ENCODE measurements at regions not wholly inside any gene's neighbourhood (a gene's known extent, or its start where the extent isn't known, plus 50 kb on each side); places are given as distances from the start of the nearest gene placed in this dataset.

GRCh38 chr6:23176883-23177282, 607.5 kb downstream of the HDGFL1 start:
- no peak overlapping the region for H3K4me3 Mint-ChIP-seq (ENCODE audit: low read depth)
- DNase-seq (ENCODE audit: low spot score, unreplicated experiment) = no peak
- peaks cover 18% of the 10 kb centered on the region for H3K4me1 Mint-ChIP-seq (ENCODE audit: low read depth)
- no peaks in the 10 kb centered on the region for H3K27me3 Mint-ChIP-seq
- no peaks in the 10 kb centered on the region for H3K36me3 Mint-ChIP-seq (ENCODE audit: insufficient read depth)
- no peak for TF ChIP-seq CTCF (IDR thresholded peaks at IDR 0.05; ENCODE audit: unreplicated experiment)
- peaks cover 9% of the 10 kb centered on the region for H3K9me3 Mint-ChIP-seq (ENCODE audit: low read depth)
- no peak overlapping the region for H3K27ac Mint-ChIP-seq

DNA sequence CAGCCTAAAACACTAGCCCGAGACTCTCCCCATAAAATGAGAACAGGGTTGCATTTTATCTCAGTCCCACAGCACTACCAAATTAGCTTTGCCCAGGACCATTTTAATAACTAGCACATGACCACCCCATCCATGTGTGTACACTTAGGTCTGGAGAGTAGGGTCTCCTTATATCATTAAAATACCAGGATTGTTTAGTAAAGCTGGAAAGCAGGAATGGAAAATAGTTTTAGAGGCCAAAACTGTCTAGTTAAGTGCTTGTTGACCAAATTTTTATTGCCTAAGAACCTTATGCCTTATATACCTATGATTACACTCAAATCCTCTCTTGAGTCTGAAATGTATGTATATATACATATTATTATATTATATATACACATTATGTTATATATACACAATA, 608.4 kb downstream of the HDGFL1 start:
- H3K36me3 Mint-ChIP-seq (ENCODE audit: insufficient read depth) = no peaks in the 10 kb centered on the region
- H3K4me1 Mint-ChIP-seq (ENCODE audit: low read depth) = peaks cover 18% of the 10 kb centered on the region
- H3K4me3 Mint-ChIP-seq (ENCODE audit: low read depth) = no peak overlapping the region
- no peak overlapping the region for H3K27ac Mint-ChIP-seq
- no peak for DNase-seq (ENCODE audit: low spot score, unreplicated experiment)
- no peaks in the 10 kb centered on the region for H3K27me3 Mint-ChIP-seq
- no peak for TF ChIP-seq CTCF (IDR thresholded peaks at IDR 0.05; ENCODE audit: unreplicated experiment)
- H3K9me3 Mint-ChIP-seq (ENCODE audit: low read depth) = peaks cover 3% of the 10 kb centered on the region

GRCh38 chr6:23179994-23180393, 610.6 kb downstream of the HDGFL1 start:
- Mint-ChIP-seq H3K4me3 (ENCODE audit: low read depth) (no peak overlapping the region), H3K27ac (peak overlapping the region; percentile 30), H3K9me3 (ENCODE audit: low read depth) (peaks cover 3% of the 10 kb centered on the region), H3K27me3 (peaks cover 7% of the 10 kb centered on the region), H3K4me1 (ENCODE audit: low read depth) (peaks cover 18% of the 10 kb centered on the region), H3K36me3 (ENCODE audit: insufficient read depth) (no peaks in the 10 kb centered on the region)
- no peak for TF ChIP-seq CTCF (IDR thresholded peaks at IDR 0.05; ENCODE audit: unreplicated experiment)
- DNase-seq (ENCODE audit: low spot score, unreplicated experiment) = no peak

GRCh38 chr6:23180504-23181293, 611.3 kb downstream of the HDGFL1 start:
- H3K4me1 Mint-ChIP-seq (ENCODE audit: low read depth) = peaks cover 16% of the 10 kb centered on the region
- H3K4me3 Mint-ChIP-seq (ENCODE audit: low read depth) = no peak overlapping the region
- H3K9me3 Mint-ChIP-seq (ENCODE audit: low read depth) = peaks cover 3% of the 10 kb centered on the region
- peaks cover 7% of the 10 kb centered on the region for H3K27me3 Mint-ChIP-seq
- no peaks in the 10 kb centered on the region for H3K36me3 Mint-ChIP-seq (ENCODE audit: insufficient read depth)
- H3K27ac Mint-ChIP-seq = no peak overlapping the region
- no peak for DNase-seq (ENCODE audit: low spot score, unreplicated experiment)
- no peak for TF ChIP-seq CTCF (IDR thresholded peaks at IDR 0.05; ENCODE audit: unreplicated experiment)

DNA sequence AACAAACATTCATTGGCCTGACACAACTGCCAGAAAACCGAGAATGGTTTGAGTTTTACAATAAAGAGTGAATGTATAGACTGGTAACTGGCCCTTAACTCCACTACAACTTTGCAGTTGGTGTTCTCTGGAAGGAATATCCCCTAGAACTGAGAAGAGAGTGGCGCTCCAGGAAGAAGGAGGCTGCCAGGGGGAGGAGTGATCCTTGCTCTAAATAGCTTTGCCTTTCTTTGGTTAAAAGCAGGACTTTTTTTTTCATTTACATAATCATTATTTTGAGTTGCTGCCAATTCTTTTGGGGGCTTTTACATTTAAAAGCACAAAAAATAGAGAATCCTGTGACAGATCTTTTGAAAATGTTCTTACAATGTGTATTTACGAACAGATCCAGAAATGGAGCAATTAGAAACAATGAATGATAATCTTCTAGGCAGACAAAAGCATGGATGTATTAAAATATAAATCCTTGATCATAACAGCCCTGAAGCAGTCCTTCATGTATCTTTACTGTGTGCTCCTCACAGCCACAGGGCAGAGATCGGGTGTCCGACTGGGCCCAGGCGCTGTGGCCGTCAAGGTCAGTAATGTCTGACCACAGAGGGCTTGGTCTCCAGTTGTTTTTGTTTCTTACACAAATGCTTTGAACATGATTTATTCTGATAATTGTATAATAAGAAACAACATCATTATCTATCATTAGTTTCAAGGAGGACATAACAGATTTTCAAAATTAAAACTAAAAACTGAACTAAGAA, 612.2 kb downstream of the HDGFL1 start:
- Mint-ChIP-seq H3K27me3 (peaks cover 7% of the 10 kb centered on the region), H3K9me3 (ENCODE audit: low read depth) (peaks cover 3% of the 10 kb centered on the region), H3K27ac (no peak overlapping the region), H3K4me3 (ENCODE audit: low read depth) (no peak overlapping the region), H3K36me3 (ENCODE audit: insufficient read depth) (no peaks in the 10 kb centered on the region), H3K4me1 (ENCODE audit: low read depth) (peaks cover 16% of the 10 kb centered on the region)
- DNase-seq (ENCODE audit: low spot score, unreplicated experiment) = no peak
- TF ChIP-seq CTCF (IDR thresholded peaks at IDR 0.05; ENCODE audit: unreplicated experiment) = no peak

All from progenitor cell of endocrine pancreas (in vitro differentiated cells).